Activated naive CD4-positive, alpha-beta T cell treated with anti-CD3 and anti-CD28 coated beads, Interleukin-2, amount 50 U/mL, for 24 hours (primary cell): ENCODE measurements at regions not wholly inside any gene's neighbourhood (a gene's known extent, or its start where the extent isn't known, plus 50 kb on each side); places are given as distances from the start of the nearest gene placed in this dataset.
"Not testable (repeated sequence)": the region's sequence is repeated elsewhere in the genome, so short reads cannot be mapped to it uniquely, and the experiment has no call there.

Experiments used
- H3K27ac Mint-ChIP-seq: one replicate; pipeline ENCODE4 v1.8.0; 2021; ENCODE audit warnings: mild to moderate bottlenecking, mixed read lengths
- H3K27me3 Mint-ChIP-seq: one replicate; pipeline ENCODE4 v1.8.0; 2021; ENCODE audit warnings: mixed read lengths
- H3K36me3 Mint-ChIP-seq: one replicate; pipeline ENCODE4 v1.8.0; 2021; ENCODE audit warnings: mixed read lengths
- H3K4me1 Mint-ChIP-seq: one replicate; pipeline ENCODE4 v1.8.0; 2021; ENCODE audit warnings: mixed read lengths
- H3K4me3 Mint-ChIP-seq: one replicate; pipeline ENCODE4 v1.8.0; 2021; ENCODE audit warnings: mild to moderate bottlenecking, mixed read lengths
- H3K9me3 Mint-ChIP-seq: one replicate; pipeline ENCODE4 v1.8.0; 2021; ENCODE audit warnings: mixed read lengths

- no peaks in the 10 kb centered on the region for H3K4me1 Mint-ChIP-seq
- H3K27me3 Mint-ChIP-seq, result peaks cover 2% of the 10 kb centered on the region
- no peak overlapping the region for H3K4me3 Mint-ChIP-seq
- H3K36me3 Mint-ChIP-seq, result no peaks in the 10 kb centered on the region
- H3K9me3 Mint-ChIP-seq, result no peaks in the 10 kb centered on the region
- H3K27ac Mint-ChIP-seq, result no peak overlapping the region
These were observed 50.9 kb upstream of the MITF start for GRCh38 chr3:69688400-69688799.

DNA sequence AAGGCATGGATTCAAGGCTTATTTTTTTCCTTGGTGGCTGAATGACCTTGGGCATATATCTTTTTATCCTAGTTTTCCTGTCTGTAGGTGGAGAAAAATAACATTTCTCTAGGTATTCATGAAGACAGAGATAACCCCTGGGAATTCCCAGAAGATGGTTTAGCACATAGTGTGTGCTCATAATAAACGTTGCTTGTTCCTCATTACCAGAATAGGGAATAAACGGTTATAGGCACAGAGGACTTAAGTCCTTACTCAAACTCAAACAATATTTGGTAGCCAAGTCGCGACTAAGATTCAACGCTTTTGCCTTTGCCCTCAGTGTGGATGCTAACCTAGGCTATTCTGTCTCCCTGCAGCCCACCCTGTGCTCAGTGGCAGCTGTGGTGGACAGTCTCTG is 51.6 kb upstream of the MITF start:
- peaks cover 3% of the 10 kb centered on the region for H3K27me3 Mint-ChIP-seq

DNA sequence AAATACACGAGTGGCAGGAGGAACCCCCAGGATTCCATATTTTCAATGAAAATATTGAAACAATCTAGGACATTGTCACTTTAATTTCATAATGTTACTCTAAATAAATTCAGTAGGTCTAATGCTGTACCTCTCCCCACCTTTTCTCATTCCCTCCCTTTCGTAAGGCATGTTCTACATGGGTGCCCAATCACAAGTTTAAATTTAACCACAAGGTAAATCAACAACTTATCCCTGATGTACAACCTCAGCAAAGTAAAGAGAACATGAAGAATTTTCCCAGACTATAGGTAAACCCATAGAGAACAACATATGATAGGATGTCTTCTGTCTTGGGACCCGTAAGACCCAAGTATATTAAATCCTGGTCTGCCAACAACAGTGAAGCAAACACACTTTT is 53.2 kb upstream of the MITF start:
- Mint-ChIP-seq H3K36me3 (no peaks in the 10 kb centered on the region), H3K4me1 (no peaks in the 10 kb centered on the region), H3K9me3 (no peaks in the 10 kb centered on the region), H3K4me3 (no peak overlapping the region), H3K27ac (no peak overlapping the region), H3K27me3 (peaks cover 3% of the 10 kb centered on the region)

More for the DNA sequence above, 51.6 kb upstream of the MITF start:
- H3K27ac Mint-ChIP-seq, result no peak overlapping the region
- no peaks in the 10 kb centered on the region for H3K9me3 Mint-ChIP-seq
- H3K4me1 Mint-ChIP-seq, result no peaks in the 10 kb centered on the region
- H3K36me3 Mint-ChIP-seq, result no peaks in the 10 kb centered on the region
- no peak overlapping the region for H3K4me3 Mint-ChIP-seq

- H3K9me3 Mint-ChIP-seq, result no peaks in the 10 kb centered on the region
- H3K4me1 Mint-ChIP-seq, result no peaks in the 10 kb centered on the region
- H3K27ac Mint-ChIP-seq, result no peak overlapping the region
- H3K27me3 Mint-ChIP-seq, result peaks cover 1% of the 10 kb centered on the region
- H3K36me3 Mint-ChIP-seq, result no peaks in the 10 kb centered on the region
- no peak overlapping the region for H3K4me3 Mint-ChIP-seq
These were observed 54.8 kb upstream of the MITF start for GRCh38 chr3:69684309-69684961.

DNA sequence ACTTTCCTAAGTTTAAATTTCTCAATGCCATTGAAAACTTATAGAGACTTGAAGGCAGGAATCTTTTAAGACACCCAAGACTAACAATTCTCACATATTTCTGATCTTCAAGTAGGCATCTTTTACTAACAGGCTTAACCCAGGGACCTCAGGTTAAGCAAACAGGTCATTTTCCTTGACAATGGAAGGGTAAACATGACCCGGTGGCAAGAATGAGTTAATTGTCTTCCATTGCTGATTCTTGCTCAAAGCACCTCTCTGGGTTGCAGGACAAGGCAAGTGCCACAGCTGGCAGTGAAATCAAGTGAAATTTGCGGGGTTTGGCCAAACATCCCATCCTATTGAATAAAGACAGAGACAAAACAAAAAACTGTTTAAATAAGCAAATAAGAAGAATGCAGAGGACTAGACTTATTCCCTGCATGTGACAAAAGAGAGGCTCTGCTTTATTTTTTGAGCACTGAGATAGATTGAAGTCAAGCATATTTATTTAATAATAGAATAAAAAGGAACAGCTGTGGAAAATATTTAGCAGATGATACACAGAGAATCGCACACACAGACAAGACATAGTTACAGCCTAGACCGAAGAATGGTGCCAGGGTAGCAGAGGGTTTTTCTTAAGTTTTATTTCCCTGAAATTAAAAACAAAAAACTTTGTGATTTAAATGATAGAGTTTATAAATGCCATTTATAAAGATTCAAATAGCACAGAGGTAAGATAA is 56.0 kb upstream of the MITF start:
- Mint-ChIP-seq H3K27me3 (peaks cover 1% of the 10 kb centered on the region), H3K36me3 (no peaks in the 10 kb centered on the region), H3K4me3 (no peak overlapping the region), H3K9me3 (no peaks in the 10 kb centered on the region), H3K27ac (no peak overlapping the region), H3K4me1 (no peaks in the 10 kb centered on the region)

GRCh38 chr3:69677456-69677855 is 61.8 kb upstream of the MITF start:
- not testable (repeated sequence) for H3K4me1 Mint-ChIP-seq, H3K27me3 Mint-ChIP-seq, H3K36me3 Mint-ChIP-seq, H3K27ac Mint-ChIP-seq, H3K9me3 Mint-ChIP-seq, H3K4me3 Mint-ChIP-seq

GRCh38 chr3:69675786-69676530 is 63.3 kb upstream of the MITF start:
- Mint-ChIP-seq H3K4me1 (no peaks in the 10 kb centered on the region), H3K9me3 (no peaks in the 10 kb centered on the region), H3K27me3 (peaks cover 5% of the 10 kb centered on the region), H3K36me3 (no peaks in the 10 kb centered on the region), H3K27ac (no peak overlapping the region), H3K4me3 (no peak overlapping the region)

- Mint-ChIP-seq H3K27me3 (peaks cover 5% of the 10 kb centered on the region), H3K9me3 (no peaks in the 10 kb centered on the region), H3K4me3 (no peak overlapping the region), H3K36me3 (no peaks in the 10 kb centered on the region), H3K4me1 (no peaks in the 10 kb centered on the region), H3K27ac (no peak overlapping the region)
These were observed 64.5 kb upstream of the MITF start for GRCh38 chr3:69674752-69675151.

- Mint-ChIP-seq H3K4me1 (no peaks in the 10 kb centered on the region), H3K9me3 (no peaks in the 10 kb centered on the region), H3K4me3 (no peak overlapping the region), H3K36me3 (no peaks in the 10 kb centered on the region), H3K27me3 (peaks cover 5% of the 10 kb centered on the region), H3K27ac (no peak overlapping the region)
These were observed 67.9 kb upstream of the MITF start for GRCh38 chr3:69671082-69671952.

DNA sequence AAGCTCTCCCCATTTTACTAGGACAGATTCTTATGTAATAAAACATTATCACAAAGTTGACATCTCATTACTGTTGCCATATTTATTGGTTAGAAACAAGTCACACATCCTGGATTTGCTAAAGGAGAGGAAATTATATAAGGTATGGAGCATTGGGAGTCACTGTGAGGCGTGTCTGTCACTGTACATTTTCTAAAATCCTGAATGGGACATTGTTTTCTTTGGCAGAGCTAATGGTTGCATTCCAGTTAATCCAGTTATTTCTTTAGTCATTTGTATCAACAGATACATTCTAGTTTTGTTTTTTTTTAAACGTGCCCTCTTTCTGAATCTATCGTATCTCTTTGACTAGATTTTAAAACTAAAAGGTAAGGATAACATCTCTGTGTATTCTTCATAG is 70.2 kb upstream of the MITF start:
- H3K4me3 Mint-ChIP-seq, result no peak overlapping the region
- no peaks in the 10 kb centered on the region for H3K4me1 Mint-ChIP-seq
- no peaks in the 10 kb centered on the region for H3K36me3 Mint-ChIP-seq
- no peak overlapping the region for H3K27ac Mint-ChIP-seq
- no peaks in the 10 kb centered on the region for H3K9me3 Mint-ChIP-seq
- H3K27me3 Mint-ChIP-seq, result peaks cover 5% of the 10 kb centered on the region

- no peaks in the 10 kb centered on the region for H3K27me3 Mint-ChIP-seq
- no peaks in the 10 kb centered on the region for H3K4me1 Mint-ChIP-seq
- H3K36me3 Mint-ChIP-seq, result no peaks in the 10 kb centered on the region
- H3K27ac Mint-ChIP-seq, result no peak overlapping the region
- no peaks in the 10 kb centered on the region for H3K9me3 Mint-ChIP-seq
- no peak overlapping the region for H3K4me3 Mint-ChIP-seq
These were observed 74.1 kb upstream of the MITF start for GRCh38 chr3:69665026-69665737.

DNA sequence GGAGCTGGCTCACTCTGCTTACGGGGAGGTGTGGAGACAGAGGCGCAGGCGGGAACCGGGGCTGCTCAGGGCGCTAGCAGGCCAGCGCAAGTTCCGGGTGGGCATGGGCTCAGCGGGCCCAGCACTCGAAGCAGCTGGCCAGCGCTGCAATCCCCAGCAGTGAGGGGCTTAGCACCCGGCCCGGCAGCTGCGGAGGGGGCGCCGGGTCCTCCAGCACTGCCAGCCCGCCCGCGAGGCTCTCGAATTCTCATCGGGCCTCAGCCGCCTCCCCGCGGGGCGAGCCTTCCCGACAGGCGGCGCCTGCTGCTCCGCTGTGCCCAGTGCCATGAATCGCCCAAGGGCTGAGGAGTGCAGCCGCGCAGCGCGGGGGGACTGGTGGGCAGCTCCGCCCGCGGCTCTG is 78.6 kb upstream of the MITF start:
- Mint-ChIP-seq H3K36me3 (no peaks in the 10 kb centered on the region), H3K4me1 (no peaks in the 10 kb centered on the region), H3K27ac (no peak overlapping the region), H3K9me3 (no peaks in the 10 kb centered on the region), H3K4me3 (no peak overlapping the region), H3K27me3 (peaks cover 1% of the 10 kb centered on the region)

- Mint-ChIP-seq H3K9me3 (no peaks in the 10 kb centered on the region), H3K27ac (no peak overlapping the region), H3K36me3 (no peaks in the 10 kb centered on the region), H3K27me3 (peaks cover 1% of the 10 kb centered on the region), H3K4me3 (no peak overlapping the region), H3K4me1 (no peaks in the 10 kb centered on the region)
These were observed 79.9 kb upstream of the MITF start for GRCh38 chr3:69659180-69659910.

- Mint-ChIP-seq H3K27ac (no peak overlapping the region), H3K4me1 (no peaks in the 10 kb centered on the region)
These were observed 80.6 kb upstream of the MITF start for GRCh38 chr3:69658514-69659140.

More at GRCh38 chr3:69658514-69659140, 80.6 kb upstream of the MITF start:
- H3K36me3 Mint-ChIP-seq, result no peaks in the 10 kb centered on the region
- H3K4me3 Mint-ChIP-seq, result no peak overlapping the region
- H3K27me3 Mint-ChIP-seq, result peaks cover 2% of the 10 kb centered on the region
- H3K9me3 Mint-ChIP-seq, result no peaks in the 10 kb centered on the region
